Stomach (tissue), 8 donors: ENCODE measurements at regions not wholly inside any gene's neighbourhood (a gene's known extent, or its start where the extent isn't known, plus 50 kb on each side); places are given as distances from the start of the nearest gene placed in this dataset.

Experiments
- DNase-seq, 2 donors: peaks; one replicate each; pipeline versions ENCODE4 v3.0.0 to v3.0.0-alpha.2; 2013 to 2019
- H3K27ac ChIP-seq, 5 donors: fragments of 200-600 bp in 4 of 5; sonication (generic) in 4 of 5; one replicate each; pipeline ENCODE4 v1.5.1; 2013 to 2019; ENCODE audit warnings: mild to moderate bottlenecking in 1 of 5, moderate library complexity in 1 of 5
- H3K27me3 ChIP-seq, 3 donors: fragments of 200-600 bp; sonication (generic); one replicate each; pipeline ENCODE4 v1.5.1; 2017 to 2019; ENCODE audit warnings: mixed run types in 1 of 3
- H3K36me3 ChIP-seq, 4 donors: fragments of 200-600 bp; sonication (generic); 1 replicate in 3 of 4; 2 replicates in 1 of 4; pipeline ENCODE4 v1.5.1; 2016 to 2019
- H3K4me1 ChIP-seq, 4 donors: fragments of 200-600 bp; sonication (generic); one replicate each; pipeline ENCODE4 v1.5.1; 2016 to 2019
- H3K4me3 ChIP-seq, 4 donors: fragments of 200-600 bp; sonication (generic) in 3 of 4; one replicate each; pipeline ENCODE4 v1.5.1; 2016 to 2019; ENCODE audit warnings: mild to moderate bottlenecking in 1 of 4
- H3K9me3 ChIP-seq, 4 donors: fragments of 200-600 bp; sonication (generic); one replicate each; pipeline ENCODE4 v1.5.1; 2016 to 2019
- CTCF ChIP-seq, 7 experiments: fragments of 450-650 bp in 4 of 7; fragments of 200-600 bp in 3 of 7; sonication (generic) in 3 of 7; IDR thresholded peaks; one replicate each; pipeline ENCODE4 v1.5.1; 2016 to 2019; ENCODE audit warnings: antibody characterized with exemption in 7 of 7, control low read depth in 2 of 7, mild to moderate bottlenecking in 1 of 7
- EP300 ChIP-seq: sonication (generic); formaldehyde crosslinking; IDR thresholded peaks from one replicate; pipeline ENCODE4 v1.6.1; 2017; ENCODE audit warnings: antibody characterized with exemption
- POLR2A ChIP-seq, 4 donors: fragments of 450-650 bp; IDR thresholded peaks; one replicate each; pipeline ENCODE4 v1.6.1; 2016; ENCODE audit warnings: antibody characterized with exemption in 4 of 4, control low read depth in 2 of 4, mild to moderate bottlenecking in 1 of 4, moderate library complexity in 1 of 4
- POLR2AphosphoS5 ChIP-seq, 3 donors: sonication (generic); formaldehyde crosslinking; IDR thresholded peaks; one replicate each; pipeline ENCODE4 v1.6.1; 2016; ENCODE audit warnings: antibody characterized with exemption in 3 of 3
- WGBS, 5 donors: extraction: QIAGEN DNeasy Blood & Tissue Kit in 3 of 5; methylation state at CpG; one replicate each; pipeline versions ENCODE4 v1.1.5 to v1.1.7; 2013 to 2018; 5-methylcytosine and 5-hydroxymethylcytosine counted together
- intact Hi-C: fragments of 100-400 bp; cut with DNase I; formaldehyde crosslinking; loops from one replicate; pipeline ENCODE4 v1.15.1; 2023; ENCODE audit warnings: low total_unique reads
- donor health status: healthy with polysubstance abuse.
- donor health status: Bipolar disorder and iron deficiency.
- donor health status: healthy.

- TF ChIP-seq POLR2A (IDR thresholded peaks at IDR 0.05) (no peak), CTCF (IDR thresholded peaks at IDR 0.05) (no peak), EP300 (no peak), POLR2AphosphoS5 (IDR thresholded peaks at IDR 0.05) (no peak)
- H3K27ac ChIP-seq: no peak overlapping the region
These were observed 97.0 kb downstream of the HINT1 start for GRCh38 chr5:131068076-131068475.

GRCh38 chr5:131067636-131068035, 97.4 kb downstream of the HINT1 start:
- no peak overlapping the region for H3K27ac ChIP-seq
- no peak overlapping the region for H3K4me3 ChIP-seq
- peaks cover 9 to 20% (median 12%) of the 10 kb centered on the region in 4 donors for H3K9me3 ChIP-seq
- WGBS, 5 donors: 58 to 66% (median 62%) methylated on average over 2 of the region's 2 CpGs
- no peaks in the 10 kb centered on the region for H3K4me1 ChIP-seq
- no peaks in the 10 kb centered on the region for H3K36me3 ChIP-seq
- intact Hi-C loops: no loop called here
- DNase-seq: no peak
- H3K27me3 ChIP-seq: no peaks in the 10 kb centered on the region
- TF ChIP-seq EP300 (no peak), POLR2A (IDR thresholded peaks at IDR 0.05) (no peak), CTCF (IDR thresholded peaks at IDR 0.05) (no peak), POLR2AphosphoS5 (IDR thresholded peaks at IDR 0.05) (no peak)

More at GRCh38 chr5:131068076-131068475, 97.0 kb downstream of the HINT1 start:
- Histone ChIP-seq H3K36me3 (no peaks in the 10 kb centered on the region), H3K4me3 (no peak overlapping the region), H3K9me3 (peaks cover 9 to 20% (median 12%) of the 10 kb centered on the region in 4 donors), H3K27me3 (no peaks in the 10 kb centered on the region), H3K4me1 (no peaks in the 10 kb centered on the region)
- DNase-seq: no peak
- intact Hi-C loops: no loop called here
- WGBS, 5 donors: 88 to 92% (median 90%) methylated on average over 3 of the region's 3 CpGs

- Histone ChIP-seq H3K9me3 (peaks cover 9 to 20% (median 12%) of the 10 kb centered on the region in 4 donors), H3K27me3 (no peaks in the 10 kb centered on the region), H3K4me1 (no peaks in the 10 kb centered on the region), H3K4me3 (no peak overlapping the region), H3K36me3 (no peaks in the 10 kb centered on the region), H3K27ac (no peak overlapping the region)
- intact Hi-C loops: no loop called here
- TF ChIP-seq EP300 (no peak), POLR2AphosphoS5 (IDR thresholded peaks at IDR 0.05) (no peak), POLR2A (IDR thresholded peaks at IDR 0.05) (no peak), CTCF (IDR thresholded peaks at IDR 0.05) (no peak)
- DNase-seq: no peak
These were observed 100.2 kb downstream of the HINT1 start for GRCh38 chr5:131064669-131065371.

- TF ChIP-seq CTCF (IDR thresholded peaks at IDR 0.05) (no peak), EP300 (no peak), POLR2AphosphoS5 (IDR thresholded peaks at IDR 0.05) (no peak), POLR2A (IDR thresholded peaks at IDR 0.05) (no peak)
- H3K27me3 ChIP-seq: no peaks in the 10 kb centered on the region
- DNase-seq: no peak
- H3K4me1 ChIP-seq: no peaks in the 10 kb centered on the region
- no peaks in the 10 kb centered on the region for H3K36me3 ChIP-seq
- H3K9me3 ChIP-seq: peaks cover 0 to 4% (median 1%) of the 10 kb centered on the region in 4 donors
- no peak overlapping the region for H3K27ac ChIP-seq
- intact Hi-C loops: no loop called here
- 83 to 94% (median 86%) methylated on average over 2 of the region's 2 CpGs for WGBS, 5 donors
- no peak overlapping the region for H3K4me3 ChIP-seq
These were observed 122.9 kb downstream of the HINT1 start for GRCh38 chr5:131042021-131042789.
